ENCODE measurements at regions not wholly inside any gene's neighbourhood (a gene's known extent, or its start where the extent isn't known, plus 50 kb on each side); places are given as distances from the start of the nearest gene placed in this dataset.

- Histone ChIP-seq H3K27ac (ENCODE audit: low read depth in 1 of 2, low read length in 1 of 2) (no peak overlapping the region), H3K4me1 (ENCODE audit: control insufficient read depth in 5 of 5, insufficient read depth in 5 of 5, low read length in 5 of 5) (peaks cover 0 to 6% (median 0%) of the 10 kb centered on the region in 5 donors), H3K27me3 (ENCODE audit: control insufficient read depth in 3 of 3, insufficient read depth in 3 of 3, low read length in 2 of 3) (no peaks in the 10 kb centered on the region), H3K36me3 (ENCODE audit: control insufficient read depth in 4 of 4, insufficient read depth in 4 of 4, low read length in 4 of 4) (no peaks in the 10 kb centered on the region), H3K4me3 (no peak overlapping the region), H3K9ac (ENCODE audit: insufficient read depth in 1 of 2, low read length in 2 of 2) (no peak overlapping the region), H3K9me3 (ENCODE audit: control insufficient read depth in 4 of 4, insufficient read depth in 3 of 4, low read length in 3 of 4) (peaks cover 0 to 2% (median 0%) of the 10 kb centered on the region in 4 donors)
- peak; percentile 83 for ATAC-seq (ENCODE audit: insufficient read depth, low FRiP score)
- DNase-seq, result peak; percentile 29 to 56 (median 34)
- 55 to 72% methylated on average over 7 of the region's 7 CpGs for WGBS, 2 donors
- TF ChIP-seq CTCF (IDR thresholded peaks at IDR 0.05; ENCODE audit: control extremely low read depth, extremely low read depth), result no peak
Measured at GRCh38 chr1:24236789-24237371, 49.8 kb upstream of the IFNLR1 start.

Data from lung (tissue), 11 donors.